ENCODE measurements at regions not wholly inside any gene's neighbourhood (a gene's known extent, or its start where the extent isn't known, plus 50 kb on each side); places are given as distances from the start of the nearest gene placed in this dataset.
"Not testable (repeated sequence)": the region's sequence is repeated elsewhere in the genome, so short reads cannot be mapped to it uniquely, and the experiment has no call there.

- H3K4me3 Mint-ChIP-seq, result no peak overlapping the region
- no peak overlapping the region for H3K27ac Mint-ChIP-seq
- H3K9me3 Mint-ChIP-seq (ENCODE audit: low read depth), result no peaks in the 10 kb centered on the region
- H3K36me3 Mint-ChIP-seq, result no peaks in the 10 kb centered on the region
- no peaks in the 10 kb centered on the region for H3K4me1 Mint-ChIP-seq (ENCODE audit: low read depth)
- peaks cover 1% of the 10 kb centered on the region for H3K27me3 Mint-ChIP-seq
These were observed 134.6 kb downstream of the CEBPB start for GRCh38 chr20:50325215-50325614.

DNA sequence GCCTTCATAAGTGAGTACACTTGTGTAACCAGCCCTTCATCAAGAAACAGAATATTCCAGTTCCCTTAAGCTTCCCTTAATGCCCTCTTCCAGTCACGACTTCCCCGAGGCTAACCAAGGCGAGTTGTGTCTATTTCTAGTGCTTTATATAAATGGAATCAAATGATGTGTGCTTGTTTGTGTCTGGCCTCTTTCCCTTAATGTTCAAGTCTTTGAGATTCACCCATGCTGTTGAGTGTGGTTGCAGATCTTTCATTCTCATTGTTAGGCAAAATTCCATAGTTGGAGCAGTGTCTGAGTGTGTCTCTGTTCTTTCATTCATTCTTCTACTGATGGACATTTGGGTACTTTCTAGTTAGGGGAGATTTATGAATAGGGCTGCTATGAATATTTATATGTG is 135.0 kb downstream of the CEBPB start:
- H3K4me3 Mint-ChIP-seq, result no peak overlapping the region
- H3K4me1 Mint-ChIP-seq (ENCODE audit: low read depth), result no peaks in the 10 kb centered on the region
- no peak overlapping the region for H3K27ac Mint-ChIP-seq
- H3K9me3 Mint-ChIP-seq (ENCODE audit: low read depth), result no peaks in the 10 kb centered on the region
- H3K27me3 Mint-ChIP-seq, result peaks cover 1% of the 10 kb centered on the region
- no peaks in the 10 kb centered on the region for H3K36me3 Mint-ChIP-seq

- Mint-ChIP-seq H3K27me3 (peaks cover 1% of the 10 kb centered on the region), H3K27ac (no peak overlapping the region), H3K4me1 (ENCODE audit: low read depth) (no peaks in the 10 kb centered on the region), H3K36me3 (no peaks in the 10 kb centered on the region), H3K9me3 (ENCODE audit: low read depth) (no peaks in the 10 kb centered on the region), H3K4me3 (no peak overlapping the region)
These were observed 137.0 kb downstream of the CEBPB start for GRCh38 chr20:50327666-50328065.

- no peaks in the 10 kb centered on the region for H3K36me3 Mint-ChIP-seq
- no peak overlapping the region for H3K27ac Mint-ChIP-seq
- no peaks in the 10 kb centered on the region for H3K9me3 Mint-ChIP-seq (ENCODE audit: low read depth)
- no peak overlapping the region for H3K4me3 Mint-ChIP-seq
- no peaks in the 10 kb centered on the region for H3K4me1 Mint-ChIP-seq (ENCODE audit: low read depth)
- peaks cover 3% of the 10 kb centered on the region for H3K27me3 Mint-ChIP-seq
These were observed 137.8 kb downstream of the CEBPB start for GRCh38 chr20:50328222-50328979.

DNA sequence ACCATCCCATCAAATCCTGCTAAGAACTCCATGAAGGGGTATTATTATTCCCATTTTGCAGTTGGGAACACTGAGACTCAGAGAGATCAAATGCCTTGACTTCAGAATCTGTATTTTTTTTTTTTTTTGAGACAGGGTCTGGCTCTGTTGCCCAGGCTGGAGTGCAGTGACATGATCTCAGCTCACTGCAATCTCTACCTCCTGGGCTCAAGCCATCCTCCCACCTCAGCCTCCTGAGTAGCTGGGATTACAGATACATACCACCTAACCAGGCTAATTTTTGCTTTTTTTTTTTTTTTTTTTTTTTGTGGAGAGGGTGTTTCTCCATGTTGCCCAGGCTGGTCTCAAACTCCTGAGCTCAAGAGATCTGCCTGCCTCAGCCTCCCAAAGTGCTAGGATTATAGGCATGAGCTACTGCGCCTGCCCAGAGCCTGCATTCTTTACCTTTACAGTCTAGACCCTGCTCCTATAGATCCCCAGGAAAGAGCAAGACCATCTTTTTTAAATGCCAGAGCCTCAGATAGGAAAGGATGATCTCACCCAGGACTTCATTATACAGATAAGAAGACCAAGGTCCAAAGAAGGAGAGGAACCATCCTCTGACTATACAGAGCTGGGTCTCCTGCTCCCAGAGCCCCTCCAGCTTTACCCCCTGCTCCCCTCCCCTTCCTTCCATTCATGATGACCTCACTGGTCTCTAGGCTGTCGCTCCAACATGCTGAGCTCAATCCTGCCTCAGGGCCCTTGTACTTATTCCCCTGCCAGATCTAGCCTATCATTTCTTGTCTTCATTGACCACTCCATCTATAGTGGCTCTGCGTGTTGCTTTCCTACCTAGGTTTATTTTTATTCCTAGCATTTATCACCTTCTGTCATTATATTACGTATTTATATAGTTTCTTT is 138.6 kb downstream of the CEBPB start:
- Mint-ChIP-seq H3K36me3 (no peaks in the 10 kb centered on the region), H3K4me3 (no peak overlapping the region), H3K27me3 (peaks cover 3% of the 10 kb centered on the region), H3K4me1 (ENCODE audit: low read depth) (no peaks in the 10 kb centered on the region), H3K9me3 (ENCODE audit: low read depth) (no peaks in the 10 kb centered on the region), H3K27ac (no peak overlapping the region)

DNA sequence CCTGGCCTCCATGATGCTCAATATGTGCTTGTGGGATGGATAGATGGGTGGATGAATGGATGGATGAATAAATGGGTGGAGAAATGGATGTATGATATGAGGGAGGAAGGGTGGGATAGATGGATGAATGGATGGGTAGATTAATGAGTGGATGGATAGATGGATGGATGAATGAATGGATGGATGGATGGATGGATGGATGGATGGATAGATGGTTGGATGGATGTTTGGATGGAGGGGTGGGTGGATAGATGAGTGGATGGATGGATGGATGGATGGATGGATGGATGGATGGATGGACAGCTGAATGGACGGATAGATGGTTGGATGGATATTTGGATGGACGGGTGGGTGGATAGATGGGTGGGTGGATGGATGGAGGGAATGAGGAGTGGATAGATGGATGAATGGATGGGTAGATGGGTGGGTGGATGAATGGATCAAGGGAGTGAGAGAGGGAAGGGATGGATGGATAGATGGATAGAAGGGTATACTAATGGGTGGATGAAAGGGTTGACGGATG is 139.4 kb downstream of the CEBPB start:
- Mint-ChIP-seq H3K4me1 (ENCODE audit: low read depth) (no peaks in the 10 kb centered on the region), H3K27ac (no peak overlapping the region), H3K36me3 (no peaks in the 10 kb centered on the region), H3K27me3 (peaks cover 3% of the 10 kb centered on the region), H3K4me3 (no peak overlapping the region), H3K9me3 (ENCODE audit: low read depth) (no peaks in the 10 kb centered on the region)

- no peak overlapping the region for H3K27ac Mint-ChIP-seq
- peaks cover 3% of the 10 kb centered on the region for H3K27me3 Mint-ChIP-seq
- no peaks in the 10 kb centered on the region for H3K4me1 Mint-ChIP-seq (ENCODE audit: low read depth)
- no peaks in the 10 kb centered on the region for H3K9me3 Mint-ChIP-seq (ENCODE audit: low read depth)
- H3K4me3 Mint-ChIP-seq, result no peak overlapping the region
- no peaks in the 10 kb centered on the region for H3K36me3 Mint-ChIP-seq
These were observed 140.1 kb downstream of the CEBPB start for GRCh38 chr20:50330504-50331313.

DNA sequence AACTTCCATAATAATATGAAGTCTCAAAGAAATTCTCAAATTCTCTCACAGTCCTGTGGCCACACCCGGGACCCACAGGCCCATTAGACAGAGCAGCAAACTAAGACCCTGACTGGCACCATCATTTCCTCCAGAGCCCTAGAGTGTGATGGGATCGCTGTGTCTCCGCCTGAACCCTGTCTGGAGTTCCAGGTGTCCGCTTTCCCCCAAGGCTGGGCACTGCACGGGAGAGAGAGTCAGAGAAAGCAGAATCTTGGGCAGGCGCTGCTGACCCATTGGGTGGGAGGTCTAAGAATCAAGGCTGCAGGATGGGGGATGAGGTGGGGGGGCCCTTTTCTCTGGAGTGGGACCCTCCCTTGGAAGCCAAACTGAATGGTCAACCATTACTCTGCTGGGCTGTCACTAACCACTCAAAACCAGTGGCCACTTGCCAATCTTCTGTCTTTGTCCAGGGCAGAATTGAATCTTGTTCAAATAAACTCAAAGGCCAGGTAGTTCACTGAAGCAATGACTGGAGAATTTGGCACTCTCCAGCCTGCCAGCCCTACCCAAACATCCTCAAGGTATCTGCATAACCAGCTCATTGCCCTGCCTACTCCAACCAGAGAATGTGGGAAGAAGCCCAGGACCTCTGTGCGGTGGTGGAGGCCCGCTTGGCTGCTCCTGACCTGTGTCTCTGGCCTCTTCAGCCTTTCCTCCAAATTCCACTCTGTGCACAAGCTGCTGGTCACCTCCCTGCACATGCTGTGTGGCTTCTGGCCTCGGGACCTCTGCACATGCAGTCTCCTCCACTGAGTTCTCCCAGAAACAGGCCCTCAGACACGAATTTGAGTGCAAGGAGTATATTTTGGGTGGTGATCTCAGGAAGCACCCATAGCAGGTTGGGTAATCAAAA is 141.1 kb downstream of the CEBPB start:
- H3K36me3 Mint-ChIP-seq, result no peaks in the 10 kb centered on the region
- H3K27me3 Mint-ChIP-seq, result peaks cover 3% of the 10 kb centered on the region
- H3K27ac Mint-ChIP-seq, result no peak overlapping the region
- H3K4me3 Mint-ChIP-seq, result no peak overlapping the region
- no peaks in the 10 kb centered on the region for H3K9me3 Mint-ChIP-seq (ENCODE audit: low read depth)
- no peaks in the 10 kb centered on the region for H3K4me1 Mint-ChIP-seq (ENCODE audit: low read depth)

- no peaks in the 10 kb centered on the region for H3K9me3 Mint-ChIP-seq (ENCODE audit: low read depth)
- H3K4me1 Mint-ChIP-seq (ENCODE audit: low read depth), result no peaks in the 10 kb centered on the region
- peaks cover 3% of the 10 kb centered on the region for H3K27me3 Mint-ChIP-seq
- no peak overlapping the region for H3K4me3 Mint-ChIP-seq
- no peaks in the 10 kb centered on the region for H3K36me3 Mint-ChIP-seq
- H3K27ac Mint-ChIP-seq, result no peak overlapping the region
These were observed 141.9 kb downstream of the CEBPB start for GRCh38 chr20:50332491-50332980.

DNA sequence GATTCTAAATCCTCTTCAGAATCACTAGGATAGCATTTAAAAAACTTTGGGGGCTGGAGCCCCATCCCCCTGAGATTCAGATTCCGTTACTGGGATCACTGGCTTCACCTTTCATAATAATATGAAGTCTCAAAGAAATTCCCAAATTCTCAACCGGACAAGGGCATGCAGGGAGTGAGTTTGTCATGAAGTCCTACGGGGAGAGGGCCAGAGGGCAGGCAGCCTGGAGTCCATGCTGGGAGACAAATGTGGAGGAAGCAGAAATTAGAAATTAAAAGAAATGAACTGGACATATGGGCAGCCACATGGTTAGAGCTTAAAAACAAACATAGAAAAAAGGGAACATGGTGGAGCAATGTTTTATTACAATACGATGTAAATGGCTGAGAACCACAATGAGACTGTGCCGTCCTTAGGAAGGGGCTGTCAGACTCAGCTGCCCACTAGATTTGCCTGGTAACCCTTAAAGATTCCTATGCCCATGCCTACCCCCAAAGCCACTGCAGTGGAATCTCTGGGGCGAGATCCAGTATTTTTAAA is 142.6 kb downstream of the CEBPB start:
- Mint-ChIP-seq H3K36me3 (no peaks in the 10 kb centered on the region), H3K4me3 (no peak overlapping the region), H3K27ac (no peak overlapping the region), H3K4me1 (ENCODE audit: low read depth) (peaks cover 3% of the 10 kb centered on the region), H3K27me3 (peaks cover 3% of the 10 kb centered on the region), H3K9me3 (ENCODE audit: low read depth) (no peaks in the 10 kb centered on the region)

GRCh38 chr20:50333812-50334211 is 143.2 kb downstream of the CEBPB start:
- H3K27me3 Mint-ChIP-seq, result peaks cover 3% of the 10 kb centered on the region

DNA sequence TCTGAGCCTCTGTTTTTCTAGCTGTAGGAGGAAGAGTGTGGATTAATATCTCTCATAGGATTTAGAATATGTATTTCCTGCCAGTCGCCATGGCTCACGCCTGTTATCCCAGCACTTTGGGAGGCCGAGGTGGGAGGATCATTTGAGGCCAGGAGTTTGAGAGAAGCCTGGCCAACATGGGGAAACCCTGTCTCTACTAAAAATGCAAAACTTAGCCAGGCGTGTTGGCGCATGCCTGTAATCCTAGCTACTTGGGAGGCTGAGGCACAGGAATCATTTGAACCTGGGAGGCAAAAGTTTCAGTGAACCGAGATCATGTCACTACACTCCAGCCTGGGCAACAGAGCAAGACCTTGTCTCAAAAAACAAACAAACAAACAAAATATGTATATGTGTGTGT is 143.9 kb downstream of the CEBPB start:
- peaks cover 16% of the 10 kb centered on the region for H3K4me1 Mint-ChIP-seq (ENCODE audit: low read depth)
- not testable (repeated sequence) for H3K4me3 Mint-ChIP-seq; H3K27ac Mint-ChIP-seq; H3K36me3 Mint-ChIP-seq; H3K27me3 Mint-ChIP-seq; H3K9me3 Mint-ChIP-seq (ENCODE audit: low read depth)

More at GRCh38 chr20:50333812-50334211, 143.2 kb downstream of the CEBPB start:
- Mint-ChIP-seq H3K9me3 (ENCODE audit: low read depth) (no peaks in the 10 kb centered on the region), H3K36me3 (no peaks in the 10 kb centered on the region), H3K4me3 (no peak overlapping the region), H3K27ac (no peak overlapping the region), H3K4me1 (ENCODE audit: low read depth) (peaks cover 9% of the 10 kb centered on the region)

- Mint-ChIP-seq H3K4me3 (no peak overlapping the region), H3K27me3 (peaks cover 2% of the 10 kb centered on the region), H3K36me3 (no peaks in the 10 kb centered on the region), H3K4me1 (ENCODE audit: low read depth) (peaks cover 22% of the 10 kb centered on the region), H3K27ac (no peak overlapping the region), H3K9me3 (ENCODE audit: low read depth) (no peaks in the 10 kb centered on the region)
These were observed 144.5 kb downstream of the CEBPB start for GRCh38 chr20:50335105-50335504.

Data from activated naive CD8-positive, alpha-beta T cell (primary cell).